ENCODE measurements at regions not wholly inside any gene's neighbourhood (a gene's known extent, or its start where the extent isn't known, plus 50 kb on each side); places are given as distances from the start of the nearest gene placed in this dataset.

GRCh38 chr7:52257890-52258289 lies 777.5 kb upstream of the POM121L12 start:
- no peak for TF ChIP-seq CTCF (IDR thresholded peaks at IDR 0.05; ENCODE audit: insufficient read depth, low read length, poor library complexity, severe bottlenecking)
- TF ChIP-seq EZH2phosphoT487 (conservative IDR thresholded peaks at IDR 0.05; ENCODE audit: low read length), result no peak
